Ovary (tissue), 3 donors: ENCODE measurements at regions not wholly inside any gene's neighbourhood (a gene's known extent, or its start where the extent isn't known, plus 50 kb on each side); places are given as distances from the start of the nearest gene placed in this dataset.

Experiments
- CTCF ChIP-seq, 3 donors: fragments of 450-650 bp in 2 of 3; fragments of 200-600 bp in 1 of 3; IDR thresholded peaks; one replicate each; pipeline versions ENCODE4 v1.5.1 to v1.8.0; 2016 to 2022; ENCODE audit warnings: antibody characterized with exemption in 3 of 3, mild to moderate bottlenecking in 1 of 3
- EP300 ChIP-seq: sonication (generic); formaldehyde crosslinking; IDR thresholded peaks from one replicate; pipeline ENCODE4 v1.6.1; 2017; ENCODE audit warnings: antibody characterized with exemption
- POLR2A ChIP-seq: fragments of 450-650 bp; IDR thresholded peaks from one replicate; pipeline ENCODE4 v1.6.1; 2017; ENCODE audit warnings: antibody characterized with exemption, mild to moderate bottlenecking, moderate library complexity
- donor health status: DM: no; HTN: no; CAD: no.

DNA sequence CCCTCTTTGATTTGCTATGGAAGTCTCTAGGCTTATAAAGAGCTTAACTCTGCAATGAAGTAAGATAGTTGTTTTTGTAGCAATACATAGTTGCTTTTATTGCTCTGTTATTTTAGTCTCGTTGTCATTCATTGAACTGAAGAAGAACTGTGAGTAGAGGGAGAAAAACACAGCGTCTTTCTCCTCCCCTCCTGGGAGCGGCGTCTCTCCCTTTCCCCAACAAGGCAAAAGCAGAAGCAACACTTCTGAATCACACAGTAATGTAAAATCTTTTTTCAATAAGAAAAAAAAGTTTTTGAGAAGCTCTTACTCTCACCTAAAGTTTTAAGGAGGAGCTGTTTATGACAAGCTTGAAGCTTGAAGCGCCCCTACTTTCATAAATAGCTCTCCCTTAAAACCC lies 119.3 kb upstream of the SLC7A14 start:
- TF ChIP-seq POLR2A (no peak), CTCF (IDR thresholded peaks at IDR 0.05) (no peak), EP300 (no peak)
